ENCODE measurements at regions not wholly inside any gene's neighbourhood (a gene's known extent, or its start where the extent isn't known, plus 50 kb on each side); places are given as distances from the start of the nearest gene placed in this dataset.
"Not testable (repeated sequence)": the region's sequence is repeated elsewhere in the genome, so short reads cannot be mapped to it uniquely, and the experiment has no call there.

- DNase-seq (ENCODE audit: low read depth, low spot score): not testable (repeated sequence)
Measured at GRCh38 chr9:89861371-89861770, 256.6 kb downstream of the GADD45G start.

GRCh38 chr9:89862316-89862715 lies 257.5 kb downstream of the GADD45G start:
- DNase-seq (ENCODE audit: low read depth, low spot score): no peak

- no peak for DNase-seq (ENCODE audit: low read depth, low spot score)
Measured at GRCh38 chr9:89863141-89863540, 258.3 kb downstream of the GADD45G start.

- DNase-seq (ENCODE audit: low read depth, low spot score): no peak
Measured at GRCh38 chr9:89863837-89864236, 259.0 kb downstream of the GADD45G start.

- no peak for DNase-seq (ENCODE audit: low read depth, low spot score)
Measured at GRCh38 chr9:89864257-89864656, 259.4 kb downstream of the GADD45G start.

- no peak for DNase-seq (ENCODE audit: low read depth, low spot score)
Measured at GRCh38 chr9:89864731-89865130, 259.9 kb downstream of the GADD45G start.

GRCh38 chr9:89865357-89865756 lies 260.5 kb downstream of the GADD45G start:
- DNase-seq (ENCODE audit: low read depth, low spot score): no peak

GRCh38 chr9:89865981-89866380 lies 261.2 kb downstream of the GADD45G start:
- no peak for DNase-seq (ENCODE audit: low read depth, low spot score)

- no peak for DNase-seq (ENCODE audit: low read depth, low spot score)
Measured at GRCh38 chr9:89866701-89867100, 261.9 kb downstream of the GADD45G start.

- no peak for DNase-seq (ENCODE audit: low read depth, low spot score)
Measured at GRCh38 chr9:89868100-89868499, 263.3 kb downstream of the GADD45G start.

- no peak for DNase-seq (ENCODE audit: low read depth, low spot score)
Measured at GRCh38 chr9:89869793-89870580, 265.2 kb downstream of the GADD45G start.

- no peak for DNase-seq (ENCODE audit: low read depth, low spot score)
Measured at GRCh38 chr9:89871871-89872331, 267.1 kb downstream of the GADD45G start.

GRCh38 chr9:89872426-89872912 lies 267.7 kb downstream of the GADD45G start:
- DNase-seq (ENCODE audit: low read depth, low spot score): no peak

- no peak for DNase-seq (ENCODE audit: low read depth, low spot score)
Measured at GRCh38 chr9:89872913-89873707, 268.3 kb downstream of the GADD45G start.

- no peak for DNase-seq (ENCODE audit: low read depth, low spot score)
Measured at GRCh38 chr9:89873801-89874200, 269.0 kb downstream of the GADD45G start.

- no peak for DNase-seq (ENCODE audit: low read depth, low spot score)
Measured at GRCh38 chr9:89874351-89875321, 269.8 kb downstream of the GADD45G start.

- DNase-seq (ENCODE audit: low read depth, low spot score): no peak
Measured at GRCh38 chr9:89877051-89878002, 272.5 kb downstream of the GADD45G start.

GRCh38 chr9:89878003-89878411 lies 273.2 kb downstream of the GADD45G start:
- no peak for DNase-seq (ENCODE audit: low read depth, low spot score)

GRCh38 chr9:89878687-89879086 lies 273.9 kb downstream of the GADD45G start:
- no peak for DNase-seq (ENCODE audit: low read depth, low spot score)

GRCh38 chr9:89879276-89879675 lies 274.5 kb downstream of the GADD45G start:
- no peak for DNase-seq (ENCODE audit: low read depth, low spot score)
